Gastroesophageal sphincter (tissue), 4 donors: ENCODE measurements at regions not wholly inside any gene's neighbourhood (a gene's known extent, or its start where the extent isn't known, plus 50 kb on each side); places are given as distances from the start of the nearest gene placed in this dataset.

Experiments
- ATAC-seq: fragments of 150-250 bp; one replicate; pipeline ENCODE4 v1.9.1; 2016; ENCODE audit warnings: mild to moderate bottlenecking, moderate library complexity
- H3K27ac ChIP-seq, 4 donors: fragments of 200-600 bp; sonication (generic) in 3 of 4; 1 replicate in 3 of 4; 2 replicates in 1 of 4; pipeline ENCODE4 v1.5.1; 2016 to 2019
- H3K27me3 ChIP-seq: fragments of 200-600 bp; sonication (generic); one replicate; pipeline ENCODE4 v1.5.1; 2019
- H3K36me3 ChIP-seq, 2 donors: fragments of 200-600 bp; sonication (generic); one replicate each; pipeline ENCODE4 v1.5.1; 2019; ENCODE audit warnings: control low read depth in 1 of 2
- H3K4me1 ChIP-seq, 3 donors: fragments of 200-600 bp; sonication (generic); 1 replicate in 2 of 3; 2 replicates in 1 of 3; pipeline ENCODE4 v1.5.1; 2016 to 2019; ENCODE audit warnings: control low read depth in 2 of 3
- H3K4me3 ChIP-seq, 2 donors: fragments of 200-600 bp; sonication (generic); one replicate each; pipeline ENCODE4 v1.5.1; 2019; ENCODE audit warnings: mild to moderate bottlenecking in 1 of 2, moderate library complexity in 1 of 2
- H3K9me3 ChIP-seq, 3 donors: fragments of 200-600 bp; sonication (generic); one replicate each; pipeline ENCODE4 v1.5.1; 2017 to 2019; ENCODE audit warnings: control low read depth in 2 of 3
- EP300 ChIP-seq: sonication (generic); formaldehyde crosslinking; IDR thresholded peaks from one replicate; pipeline ENCODE4 v1.6.1; 2017; ENCODE audit warnings: antibody characterized with exemption, mild to moderate bottlenecking
- POLR2A ChIP-seq, 2 donors: fragments of 450-650 bp; IDR thresholded peaks; one replicate each; pipeline ENCODE4 v1.6.1; 2017; ENCODE audit warnings: antibody characterized with exemption in 2 of 2, mild to moderate bottlenecking in 2 of 2, moderate library complexity in 1 of 2
- POLR2AphosphoS5 ChIP-seq: sonication (generic); formaldehyde crosslinking; IDR thresholded peaks from one replicate; pipeline ENCODE4 v1.6.1; 2017; ENCODE audit warnings: antibody characterized with exemption
- WGBS, 2 donors: methylation state at CpG; one replicate each; pipeline ENCODE4 v1.1.5; 2018; ENCODE audit warnings: low coverage in 1 of 2; 5-methylcytosine and 5-hydroxymethylcytosine counted together
- TF ChIP-seq, protein P1 (sequence below), 4 experiments: fragments of 200-600 bp in 2 of 4; fragments of 450-650 bp in 2 of 4; sonication (generic) in 1 of 4; IDR thresholded peaks; one replicate each; pipeline ENCODE4 v1.5.1; 2017 to 2019; ENCODE audit warnings: antibody characterized with exemption in 4 of 4, mild to moderate bottlenecking in 2 of 4, moderate library complexity in 2 of 4

DNA sequence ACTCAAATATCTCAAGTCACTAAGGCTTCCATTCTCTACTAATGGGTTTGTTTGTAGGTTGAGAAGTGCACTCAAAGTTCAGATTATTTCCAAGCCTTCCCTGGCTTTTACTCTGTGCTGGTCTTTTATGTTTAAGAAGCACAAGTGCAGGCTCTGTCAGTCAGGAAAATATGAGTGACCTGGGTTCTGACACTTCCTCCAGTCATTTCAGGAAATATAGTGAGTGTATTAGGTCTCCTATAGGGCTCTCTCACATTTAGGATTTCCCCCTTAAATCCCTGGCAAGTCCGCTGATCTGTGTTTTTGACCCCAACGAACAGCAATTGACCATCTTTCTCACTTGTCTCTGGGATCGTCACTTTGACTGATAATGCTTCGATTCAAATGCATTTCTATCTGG, 210.2 kb downstream of the ARPP21 start:
- Histone ChIP-seq H3K9me3 (no peaks in the 10 kb centered on the region), H3K27me3 (no peaks in the 10 kb centered on the region), H3K4me1 (no peaks in the 10 kb centered on the region), H3K27ac (no peak overlapping the region), H3K4me3 (no peak overlapping the region), H3K36me3 (no peaks in the 10 kb centered on the region)
- no peak for ATAC-seq
- TF ChIP-seq EP300: no peak
- TF ChIP-seq POLR2A (IDR thresholded peaks at IDR 0.05): no peak
- TF ChIP-seq, protein P1, sequence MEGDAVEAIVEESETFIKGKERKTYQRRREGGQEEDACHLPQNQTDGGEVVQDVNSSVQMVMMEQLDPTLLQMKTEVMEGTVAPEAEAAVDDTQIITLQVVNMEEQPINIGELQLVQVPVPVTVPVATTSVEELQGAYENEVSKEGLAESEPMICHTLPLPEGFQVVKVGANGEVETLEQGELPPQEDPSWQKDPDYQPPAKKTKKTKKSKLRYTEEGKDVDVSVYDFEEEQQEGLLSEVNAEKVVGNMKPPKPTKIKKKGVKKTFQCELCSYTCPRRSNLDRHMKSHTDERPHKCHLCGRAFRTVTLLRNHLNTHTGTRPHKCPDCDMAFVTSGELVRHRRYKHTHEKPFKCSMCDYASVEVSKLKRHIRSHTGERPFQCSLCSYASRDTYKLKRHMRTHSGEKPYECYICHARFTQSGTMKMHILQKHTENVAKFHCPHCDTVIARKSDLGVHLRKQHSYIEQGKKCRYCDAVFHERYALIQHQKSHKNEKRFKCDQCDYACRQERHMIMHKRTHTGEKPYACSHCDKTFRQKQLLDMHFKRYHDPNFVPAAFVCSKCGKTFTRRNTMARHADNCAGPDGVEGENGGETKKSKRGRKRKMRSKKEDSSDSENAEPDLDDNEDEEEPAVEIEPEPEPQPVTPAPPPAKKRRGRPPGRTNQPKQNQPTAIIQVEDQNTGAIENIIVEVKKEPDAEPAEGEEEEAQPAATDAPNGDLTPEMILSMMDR (IDR thresholded peaks at IDR 0.05): no peak
- TF ChIP-seq POLR2AphosphoS5: no peak
- WGBS, 2 donors: 66% methylated on average over 4 of the region's 4 CpGs; no CpG with 5 or more reads in 1 of the 2 donors

DNA sequence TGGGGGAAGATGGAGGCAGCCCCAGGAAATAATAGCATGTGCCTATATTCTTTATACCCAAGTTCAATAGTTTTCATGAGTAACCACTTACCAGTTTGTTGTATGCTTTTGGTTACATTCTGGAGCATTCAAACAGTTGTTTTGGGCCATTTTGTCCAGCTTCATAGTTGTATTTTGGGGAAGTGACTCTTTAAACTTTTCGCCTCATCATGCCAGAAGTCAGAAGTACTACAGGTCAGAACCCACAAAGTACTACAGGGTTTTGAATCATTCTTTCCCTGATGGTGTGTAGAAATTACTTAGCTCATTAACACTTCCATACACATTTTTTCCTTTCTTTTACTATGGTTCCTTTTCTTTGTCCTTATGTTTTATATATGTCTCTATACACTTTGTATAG, 210.6 kb downstream of the ARPP21 start:
- Histone ChIP-seq H3K36me3 (no peaks in the 10 kb centered on the region), H3K4me1 (no peaks in the 10 kb centered on the region), H3K4me3 (no peak overlapping the region), H3K27me3 (no peaks in the 10 kb centered on the region), H3K27ac (no peak overlapping the region), H3K9me3 (no peaks in the 10 kb centered on the region)
- 82% methylated on average over 1 of the region's 1 CpG; no CpG with 5 or more reads in 1 of the 2 donors for WGBS, 2 donors
- no peak for TF ChIP-seq EP300
- TF ChIP-seq POLR2AphosphoS5: no peak
- TF ChIP-seq, protein P1 (IDR thresholded peaks at IDR 0.05): no peak
- ATAC-seq: no peak

- ATAC-seq: no peak
- TF ChIP-seq POLR2AphosphoS5 (no peak), EP300 (no peak), POLR2A (IDR thresholded peaks at IDR 0.05) (no peak)
- TF ChIP-seq, protein P1 (IDR thresholded peaks at IDR 0.05): no peak
- Histone ChIP-seq H3K4me1 (no peaks in the 10 kb centered on the region), H3K36me3 (no peaks in the 10 kb centered on the region), H3K4me3 (no peak overlapping the region), H3K9me3 (no peaks in the 10 kb centered on the region), H3K27me3 (no peaks in the 10 kb centered on the region), H3K27ac (no peak overlapping the region)
- 82 to 89% methylated on average over 3 of the region's 3 CpGs for WGBS, 2 donors
Measured at GRCh38 chr3:35857004-35857403, 217.7 kb downstream of the ARPP21 start.

- H3K4me1 ChIP-seq: no peaks in the 10 kb centered on the region
- H3K27me3 ChIP-seq: no peaks in the 10 kb centered on the region
- 60 to 70% methylated on average over 4 of the region's 4 CpGs for WGBS, 2 donors
- no peaks in the 10 kb centered on the region for H3K36me3 ChIP-seq
- no peak overlapping the region for H3K27ac ChIP-seq
- ATAC-seq: no peak
- no peak overlapping the region for H3K4me3 ChIP-seq
- TF ChIP-seq EP300 (no peak), POLR2AphosphoS5 (no peak), POLR2A (IDR thresholded peaks at IDR 0.05) (no peak)
- TF ChIP-seq, protein P1 (IDR thresholded peaks at IDR 0.05): no peak
- no peaks in the 10 kb centered on the region for H3K9me3 ChIP-seq
Measured at GRCh38 chr3:35862057-35862456, 222.7 kb downstream of the ARPP21 start.

DNA sequence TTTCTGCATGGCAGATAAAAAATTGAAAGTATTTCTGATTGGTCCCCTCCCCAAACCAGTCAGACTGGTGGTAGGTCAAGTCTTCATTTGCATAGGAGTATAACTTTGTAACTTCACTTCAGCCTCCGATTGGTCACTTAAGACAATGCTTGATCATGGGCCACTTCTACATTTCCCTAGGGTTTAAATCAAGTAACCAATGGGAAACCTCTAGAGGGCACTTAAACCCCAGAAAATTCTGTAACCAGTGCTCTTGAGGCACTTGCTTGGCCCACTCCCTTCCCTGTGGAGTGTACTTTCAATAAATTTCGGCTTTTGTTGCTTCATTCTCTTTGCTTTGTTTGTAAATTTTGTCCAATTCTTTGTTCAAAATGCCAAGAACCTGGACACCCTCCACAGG, 225.5 kb downstream of the ARPP21 start:
- Histone ChIP-seq H3K27ac (no peak overlapping the region), H3K4me1 (no peaks in the 10 kb centered on the region), H3K27me3 (no peaks in the 10 kb centered on the region), H3K4me3 (no peak overlapping the region), H3K36me3 (no peaks in the 10 kb centered on the region), H3K9me3 (no peaks in the 10 kb centered on the region)
- WGBS, 2 donors: 76 to 81% methylated on average over 2 of the region's 2 CpGs
- TF ChIP-seq, protein P1 (IDR thresholded peaks at IDR 0.05): no peak
- TF ChIP-seq POLR2A (IDR thresholded peaks at IDR 0.05) (no peak), EP300 (no peak)
- ATAC-seq: no peak
